HG03280 (cell line): ENCODE measurements at regions not wholly inside any gene's neighbourhood (a gene's known extent, or its start where the extent isn't known, plus 50 kb on each side); places are given as distances from the start of the nearest gene placed in this dataset.
"Not testable (repeated sequence)": the region's sequence is repeated elsewhere in the genome, so short reads cannot be mapped to it uniquely, and the experiment has no call there.

ENCODE experiments used
- ATAC-seq: cut with Tn5 transposase; IDR thresholded peaks from one replicate; pipeline ENCODE4 v1.9.1; 2021; ENCODE audit warnings: mild to moderate bottlenecking, moderate library complexity; ENCODE audit not compliant: unreplicated experiment

GRCh38 chr6:156602066-156602385 is 175.2 kb upstream of the ARID1B start:
- ATAC-seq = no peak

GRCh38 chr6:156601152-156602065 is 175.8 kb upstream of the ARID1B start:
- no peak for ATAC-seq

GRCh38 chr6:156600678-156601077 is 176.5 kb upstream of the ARID1B start:
- no peak for ATAC-seq

- no peak for ATAC-seq
Measured at GRCh38 chr6:156599978-156600590, 177.1 kb upstream of the ARID1B start.

- ATAC-seq = no peak
Measured at GRCh38 chr6:156599366-156599765, 177.8 kb upstream of the ARID1B start.

- ATAC-seq = no peak
Measured at GRCh38 chr6:156598855-156599180, 178.4 kb upstream of the ARID1B start.

GRCh38 chr6:156598071-156598854 is 178.9 kb upstream of the ARID1B start:
- ATAC-seq = no peak

- ATAC-seq = no peak
Measured at GRCh38 chr6:156597095-156597494, 180.1 kb upstream of the ARID1B start.

GRCh38 chr6:156595476-156595875 is 181.7 kb upstream of the ARID1B start:
- ATAC-seq = no peak

GRCh38 chr6:156593893-156594292 is 183.3 kb upstream of the ARID1B start:
- no peak for ATAC-seq

GRCh38 chr6:156593127-156593526 is 184.1 kb upstream of the ARID1B start:
- ATAC-seq = no peak

GRCh38 chr6:156590482-156590881 is 186.7 kb upstream of the ARID1B start:
- ATAC-seq = no peak

GRCh38 chr6:156589281-156589680 is 187.9 kb upstream of the ARID1B start:
- ATAC-seq = no peak

- no peak for ATAC-seq
Measured at GRCh38 chr6:156587751-156588301, 189.4 kb upstream of the ARID1B start.

- no peak for ATAC-seq
Measured at GRCh38 chr6:156587071-156587470, 190.1 kb upstream of the ARID1B start.

GRCh38 chr6:156585859-156586258 is 191.3 kb upstream of the ARID1B start:
- ATAC-seq = no peak

GRCh38 chr6:156584121-156584520 is 193.1 kb upstream of the ARID1B start:
- not testable (repeated sequence) for ATAC-seq

- ATAC-seq = no peak
Measured at GRCh38 chr6:156583083-156583482, 194.1 kb upstream of the ARID1B start.

GRCh38 chr6:156582509-156582992 is 194.6 kb upstream of the ARID1B start:
- ATAC-seq = no peak

- ATAC-seq = no peak
Measured at GRCh38 chr6:156579564-156579963, 197.6 kb upstream of the ARID1B start.

- ATAC-seq = no peak
Measured at GRCh38 chr6:156577749-156578148, 199.4 kb upstream of the ARID1B start.
